K562 (cell line): ENCODE measurements at regions not wholly inside any gene's neighbourhood (a gene's known extent, or its start where the extent isn't known, plus 50 kb on each side); places are given as distances from the start of the nearest gene placed in this dataset.
A peak's percentile ranks its signal among the peaks of the same experiment; 100 is the strongest.

Experiments
- ATAC-seq: fragments of 200-7000 bp; cut with Tn5 transposase; 3 replicates; pipeline ENCODE4 v1.9.1; 2020; ENCODE audit warnings: moderate library complexity
- BruUV-seq: library from RNA; stranded (reverse); fragments of 400-500 nt; replicated peaks from 2 replicates; lab custom pipeline; 2021; lab: Mats Ljungman, UMichigan
- CTCF ChIA-PET: fragments of 300-600 bp; formaldehyde crosslinking; extraction: SDS; loops from one replicate; lab custom pipeline; 2021; ENCODE audit warnings: low intra/inter-chr PET ratio; lab: Yijun Ruan, JAX
- POLR2A ChIA-PET: fragments of 300-600, 350-650 bp; sonication (Branson Sonifier 250); formaldehyde crosslinking; extraction: SDS; loops from one replicate; lab custom pipeline; 2021; ENCODE audit warnings: antibody characterized with exemption, inconsistent platforms; lab: Yijun Ruan, JAX
- DNase-seq, 4 experiments: peaks; one replicate each; pipeline versions ENCODE4 v3.0.0 to v3.0.0-alpha.2; 2011 to 2018; ENCODE audit warnings: low spot score in 3 of 4, mixed read lengths in 3 of 4; ENCODE audit errors: extremely low read depth in 1 of 4
- FAIRE-seq: peaks from 2 replicates; lab custom pipeline; 2011; peaks lifted over from hg19 to GRCh38; lab: Jason Lieb, UNC
- H2AFZ ChIP-seq: 2 replicates; pipeline ENCODE4 v1.6.0; 2011; ENCODE audit warnings: low read depth, low read length, control low read depth, inconsistent platforms
- H3K27ac ChIP-seq: fragments of 200-600 bp; 3 replicates; pipeline ENCODE4 v1.8.0; 2011; ENCODE audit warnings: low read depth, mild to moderate bottlenecking, control low read depth, inconsistent platforms, low read length, moderate library complexity, mixed read lengths; ENCODE audit errors: extremely low read depth
- H3K27me3 ChIP-seq, 2 experiments: fragments of 300-600 bp in 1 of 2; 2 replicates in 1 of 2; 3 replicates in 1 of 2; pipeline versions ENCODE4 v1.6.0 to v1.8.0; 2011; ENCODE audit warnings: inconsistent platforms in 2 of 2, low read length in 2 of 2, mild to moderate bottlenecking in 1 of 2, mixed read lengths in 1 of 2, moderate library complexity in 1 of 2; ENCODE audit not compliant: control insufficient read depth in 2 of 2, insufficient read depth in 2 of 2
- H3K36me3 ChIP-seq: fragments of 300-600 bp; 3 replicates; pipeline ENCODE4 v1.8.0; 2011; ENCODE audit warnings: mild to moderate bottlenecking, low read length, inconsistent platforms; ENCODE audit not compliant: control insufficient read depth, insufficient read depth
- H3K4me1 ChIP-seq, 2 experiments: fragments of 200-600 bp in 1 of 2; replicated peaks in 1 of 2; 2 replicates in 1 of 2; 3 replicates in 1 of 2; pipeline versions ENCODE4 v1.5.1 to v1.8.0; 2011; ENCODE audit warnings: inconsistent platforms in 2 of 2, low read length in 2 of 2, mild to moderate bottlenecking in 1 of 2, mixed read lengths in 1 of 2, moderate library complexity in 1 of 2; ENCODE audit not compliant: control insufficient read depth in 2 of 2, insufficient read depth in 2 of 2
- H3K4me2 ChIP-seq: 2 replicates; pipeline ENCODE4 v1.6.1; 2011; ENCODE audit warnings: low read length, control low read depth, inconsistent platforms, mixed read lengths; ENCODE audit not compliant: insufficient read depth
- H3K4me3 ChIP-seq: fragments of 200-600 bp; sonication (generic), shearing (Covaris generic); 2 replicates; pipeline ENCODE4 v1.5.1; 2016; ENCODE audit warnings: control low read depth, inconsistent platforms
- H3K79me2 ChIP-seq: fragments of 200-600 bp; 3 replicates; pipeline ENCODE4 v1.8.0; 2011; ENCODE audit warnings: low read length, inconsistent platforms; ENCODE audit not compliant: control insufficient read depth, insufficient read depth
- H3K9ac ChIP-seq, 2 experiments: 2 replicates each; pipeline versions ENCODE4 v1.6.0 to v1.6.1; 2011; ENCODE audit warnings: low read depth in 2 of 2, low read length in 2 of 2, control low read depth in 1 of 2, inconsistent platforms in 1 of 2, mild to moderate bottlenecking in 1 of 2, mixed read lengths in 1 of 2; ENCODE audit not compliant: insufficient read depth in 1 of 2
- H3K9me1 ChIP-seq: one replicate; pipeline ENCODE4 v1.6.0; 2011; ENCODE audit warnings: inconsistent platforms, mild to moderate bottlenecking, low read length, moderate library complexity; ENCODE audit not compliant: control insufficient read depth, insufficient read depth
- H3K9me3 ChIP-seq: replicated peaks from 2 replicates; pipeline ENCODE4 v1.5.1; 2011; ENCODE audit warnings: low read depth, low read length, inconsistent platforms; ENCODE audit not compliant: control insufficient read depth, insufficient read depth
- H4K20me1 ChIP-seq: replicated peaks from 2 replicates; pipeline ENCODE4 v1.6.1; 2011; ENCODE audit warnings: low read length, inconsistent platforms, mixed read lengths; ENCODE audit not compliant: control insufficient read depth, insufficient read depth
- FOXA3 ChIP-seq, 2 experiments: fragments of 450-650 bp in 1 of 2; sonication (generic) in 1 of 2; formaldehyde crosslinking; IDR thresholded peaks in 1 of 2; conservative IDR thresholded peaks in 1 of 2; 2 replicates each; pipeline versions ENCODE4 v1.4.0 to v1.8.0; 2020 to 2022; ENCODE audit warnings: mild to moderate bottlenecking in 2 of 2, missing genetic modification reagents in 1 of 2
- MAZ ChIP-seq, 2 experiments: fragments of 450-650 bp in 1 of 2; sonication (generic) in 1 of 2; formaldehyde crosslinking; IDR thresholded peaks in 1 of 2; conservative IDR thresholded peaks in 1 of 2; 2 replicates each; pipeline versions ENCODE4 v1.4.0 to v1.5.0; 2020; ENCODE audit warnings: mild to moderate bottlenecking in 1 of 2, missing genetic modification reagents in 1 of 2
- MYC ChIP-seq, 2 experiments: fragments of 250-450 bp in 1 of 2; sonication (Bioruptor Pico) in 1 of 2; IDR thresholded peaks; 2 replicates each; pipeline versions ENCODE4 v1.5.1 to v1.6.1; 2012 to 2021; ENCODE audit warnings: low read depth in 2 of 2, borderline replicate concordance in 1 of 2, improper control_type of control experiment in 1 of 2, low read length in 1 of 2, mild to moderate bottlenecking in 1 of 2, moderate library complexity in 1 of 2
- NR2C1 ChIP-seq, 2 experiments: fragments of 450-650 bp; IDR thresholded peaks; 2 replicates each; pipeline ENCODE4 v1.6.1; 2017; ENCODE audit warnings: mild to moderate bottlenecking in 2 of 2, antibody characterized with exemption in 1 of 2, inconsistent platforms in 1 of 2, missing compliant biosample characterization in 1 of 2, missing genetic modification characterization in 1 of 2
- NR3C1 ChIP-seq: sonication (generic); formaldehyde crosslinking; IDR thresholded peaks from 2 replicates; pipeline ENCODE4 v1.8.1; 2022; ENCODE audit warnings: missing genetic modification reagents
- RNF219 ChIP-seq: fragments of 250-450 bp; sonication (Bioruptor Pico); IDR thresholded peaks from 2 replicates; pipeline ENCODE4 v1.5.0; 2022; ENCODE audit warnings: mild to moderate bottlenecking
- TRIM24 ChIP-seq, 2 experiments: fragments of 450-650 bp; IDR thresholded peaks; 2 replicates each; pipeline ENCODE4 v1.6.1; 2016
- ZNF23 ChIP-seq: fragments of 250-450 bp; sonication (Bioruptor Pico); IDR thresholded peaks from 2 replicates; pipeline ENCODE4 v1.4.0; 2020; ENCODE audit warnings: mild to moderate bottlenecking
- ZNF57 ChIP-seq: fragments of 450-650 bp; formaldehyde crosslinking; IDR thresholded peaks from 2 replicates; pipeline ENCODE4 v1.4.0; 2020; ENCODE audit warnings: mild to moderate bottlenecking, moderate library complexity
- ZNF644 ChIP-seq: fragments of 200-800 bp; sonication (Bioruptor generic); IDR thresholded peaks from 2 replicates; pipeline ENCODE4 v1.6.1; 2016; ENCODE audit warnings: low read depth, missing genetic modification characterization, missing compliant biosample characterization
- WGBS: fragments of 100-300 bp; shearing (Covaris generic); methylation state at CpG from one replicate; pipeline ENCODE4 v1.1.6; 2016; ENCODE audit warnings: low coverage, mixed read lengths; ENCODE audit not compliant: insufficient coverage; ENCODE audit errors: missing lambda C conversion rate; 5-methylcytosine and 5-hydroxymethylcytosine counted together
- in situ Hi-C: fragments of 300-500 bp; cut with MboI; formaldehyde crosslinking; loops from 4 replicates; pipeline ENCODE4 v1.15.0; 2018; ENCODE audit warnings: inconsistent platforms, mixed read lengths
- intact Hi-C: fragments of 100-400 bp; cut with micrococcal nuclease; formaldehyde crosslinking; loops from 2 replicates; pipeline ENCODE4 v1.14.2; 2022

DNA sequence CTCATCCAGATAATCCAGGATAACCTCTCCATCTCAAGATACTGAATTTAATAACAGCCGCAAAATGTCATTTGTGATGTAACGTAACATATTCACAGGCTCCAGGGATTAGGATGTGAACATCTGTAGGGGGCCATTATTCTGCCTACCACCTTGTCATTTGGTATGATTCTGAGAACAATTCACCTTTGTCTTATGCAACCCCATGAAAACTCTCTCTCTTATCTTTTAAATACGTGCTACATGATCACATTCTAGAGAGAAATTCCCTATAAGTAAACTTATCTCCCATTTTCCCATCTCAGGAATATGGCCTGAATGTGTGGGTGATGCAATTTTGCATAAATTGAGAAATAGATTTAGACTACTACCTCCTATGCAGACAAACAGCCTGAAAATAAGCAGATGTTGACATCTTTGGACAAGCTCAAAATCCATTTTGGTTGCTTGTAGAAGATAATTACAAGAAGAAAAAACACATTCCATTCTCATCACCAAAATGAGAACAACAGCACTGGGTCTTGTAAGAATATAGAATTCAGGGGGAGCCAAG lies 255.4 kb upstream of the STXBP5 start (continued):
- no peak for TF ChIP-seq RNF219 (CRISPR knock-in tag)
- no peak for TF ChIP-seq ZNF57 (CRISPR knock-in tag)
- no peak for TF ChIP-seq NR3C1 (CRISPR knock-in tag)
- peak; percentile 90 to 94; a peak in 3 of 4 replicates for TF ChIP-seq TRIM24 (IDR thresholded peaks at IDR 0.05)
- no peak for TF ChIP-seq MAZ (CRISPR knock-in tag; conservative IDR thresholded peaks at IDR 0.05 in 1 of 2, IDR thresholded peaks at IDR 0.05 in 1 of 2)
- TF ChIP-seq ZNF644 (tag) = 0 out of 2 replicates have a peak, but pooled peaks have one; percentile 30
- no peak for TF ChIP-seq NR2C1 (IDR thresholded peaks at IDR 0.05)
- TF ChIP-seq NR2C1 (tag; IDR thresholded peaks at IDR 0.05) = peak; percentile 38; the same call in 1 of the 2 replicates
- no peak for TF ChIP-seq MYC (IDR thresholded peaks at IDR 0.05; ENCODE audit: low read depth, low read length)
- no peak for TF ChIP-seq MYC (CRISPR knock-in tag; IDR thresholded peaks at IDR 0.05; ENCODE audit: borderline replicate concordance, low read depth)

DNA sequence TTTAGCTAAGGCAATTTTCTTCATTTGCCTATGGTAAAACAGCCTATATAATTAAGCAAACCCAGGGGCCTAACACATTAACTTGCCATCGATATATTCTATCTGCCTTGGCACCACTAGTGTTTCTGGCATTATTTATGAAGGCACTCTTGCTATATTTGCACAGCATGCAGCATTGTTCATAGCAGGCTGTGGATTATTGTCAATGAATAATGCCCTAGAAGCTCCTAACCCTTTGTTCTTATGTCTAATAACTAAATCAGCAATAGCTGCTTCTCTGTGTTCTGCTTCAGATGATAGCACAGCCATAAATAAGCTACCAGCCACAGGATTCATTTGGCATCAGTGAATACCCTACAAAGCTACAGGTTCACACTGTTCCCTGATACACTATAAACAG lies 254.8 kb upstream of the STXBP5 start:
- TF ChIP-seq FOXA3 (CRISPR knock-in tag; conservative IDR thresholded peaks at IDR 0.05 in 1 of 2, IDR thresholded peaks at IDR 0.05 in 1 of 2) (no peak), ZNF23 (no peak)
- FAIRE-seq (no peak), DNase-seq (no peak), ATAC-seq (no peak)
- Histone ChIP-seq H3K9ac (no peak overlapping the region), H3K36me3 (no peaks in the 10 kb centered on the region), H3K4me2 (no peak overlapping the region), H3K27me3 (no peaks in the 10 kb centered on the region), H3K4me1 (peaks cover 0 to 17% of the 10 kb centered on the region in 2 experiments; a peak in 4 of 5 replicates), H3K27ac (no peak overlapping the region), H2AFZ (peak overlapping the region; percentile 88), H4K20me1 (no peaks in the 10 kb centered on the region), H3K79me2 (no peaks in the 10 kb centered on the region), H3K4me3 (no peak overlapping the region), H3K9me3 (no peaks in the 10 kb centered on the region), H3K9me1 (no peaks in the 10 kb centered on the region)
- WGBS = 53% methylated on average over 1 of the region's 1 CpG
- BruUV-seq = no TSS peak
- ChIA-PET POLR2A (interaction anchor here (0.6 kb wide), 1 partner anchor 69 kb away, joined by 3 read pairs; no protein-coding TSS in a partner anchor), CTCF (no interaction called here)
- in situ Hi-C loops (no loop called here), intact Hi-C loops (no loop called here)
